Esophagus muscularis mucosa (tissue), 4 donors: ENCODE measurements at regions not wholly inside any gene's neighbourhood (a gene's known extent, or its start where the extent isn't known, plus 50 kb on each side); places are given as distances from the start of the nearest gene placed in this dataset.

ENCODE experiments used
- EP300 ChIP-seq: sonication (generic); formaldehyde crosslinking; IDR thresholded peaks from one replicate; pipeline ENCODE4 v1.6.1; 2017; ENCODE audit warnings: antibody characterized with exemption
- POLR2A ChIP-seq: fragments of 450-650 bp; IDR thresholded peaks from one replicate; pipeline ENCODE4 v1.6.1; 2017; ENCODE audit warnings: antibody characterized with exemption, moderate library complexity, mild to moderate bottlenecking, low read depth
- POLR2AphosphoS5 ChIP-seq, 2 donors: sonication (generic); formaldehyde crosslinking; IDR thresholded peaks; one replicate each; pipeline ENCODE4 v1.6.1; 2017; ENCODE audit warnings: antibody characterized with exemption in 2 of 2
- TF ChIP-seq, protein P1 (sequence below), 3 experiments: fragments of 200-600 bp in 2 of 3; fragments of 450-650 bp in 1 of 3; sonication (generic) in 2 of 3; IDR thresholded peaks; one replicate each; pipeline ENCODE4 v1.5.1; 2017 to 2019; ENCODE audit warnings: antibody characterized with exemption in 3 of 3, mild to moderate bottlenecking in 2 of 3, moderate library complexity in 1 of 3

DNA sequence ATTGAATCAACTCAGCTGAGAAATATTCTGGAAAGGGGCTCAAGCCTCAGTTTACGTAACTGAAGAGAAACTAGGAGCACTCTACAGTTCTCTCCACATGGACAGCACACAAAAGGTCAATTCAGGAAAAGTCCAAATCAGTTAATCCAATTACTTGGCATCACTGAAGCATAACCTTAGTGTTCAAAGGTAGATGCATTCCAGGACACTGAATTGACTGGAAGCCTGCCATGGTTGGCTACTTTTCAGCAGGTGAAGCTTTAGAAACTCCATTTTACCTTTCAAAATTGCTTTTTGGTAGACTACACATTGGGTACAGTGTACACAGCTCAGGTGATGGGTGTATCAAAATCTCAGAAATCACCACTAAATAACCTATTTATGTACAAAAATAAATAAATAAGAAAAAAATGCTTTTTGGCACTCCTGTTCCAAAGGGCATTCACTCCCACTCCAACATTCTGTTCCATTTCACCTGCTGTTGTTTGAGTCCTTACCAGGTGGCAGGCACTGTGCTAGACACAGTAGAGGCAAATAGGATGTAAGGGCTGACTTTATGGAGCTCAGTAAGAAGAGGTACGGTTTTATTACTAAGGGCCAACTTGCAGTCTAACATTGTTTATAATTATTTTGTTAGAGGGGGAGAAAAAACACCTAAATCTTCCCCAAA, 153.4 kb downstream of the FAXC start:
- no peak for TF ChIP-seq POLR2AphosphoS5 (IDR thresholded peaks at IDR 0.05)
- TF ChIP-seq, protein P1, sequence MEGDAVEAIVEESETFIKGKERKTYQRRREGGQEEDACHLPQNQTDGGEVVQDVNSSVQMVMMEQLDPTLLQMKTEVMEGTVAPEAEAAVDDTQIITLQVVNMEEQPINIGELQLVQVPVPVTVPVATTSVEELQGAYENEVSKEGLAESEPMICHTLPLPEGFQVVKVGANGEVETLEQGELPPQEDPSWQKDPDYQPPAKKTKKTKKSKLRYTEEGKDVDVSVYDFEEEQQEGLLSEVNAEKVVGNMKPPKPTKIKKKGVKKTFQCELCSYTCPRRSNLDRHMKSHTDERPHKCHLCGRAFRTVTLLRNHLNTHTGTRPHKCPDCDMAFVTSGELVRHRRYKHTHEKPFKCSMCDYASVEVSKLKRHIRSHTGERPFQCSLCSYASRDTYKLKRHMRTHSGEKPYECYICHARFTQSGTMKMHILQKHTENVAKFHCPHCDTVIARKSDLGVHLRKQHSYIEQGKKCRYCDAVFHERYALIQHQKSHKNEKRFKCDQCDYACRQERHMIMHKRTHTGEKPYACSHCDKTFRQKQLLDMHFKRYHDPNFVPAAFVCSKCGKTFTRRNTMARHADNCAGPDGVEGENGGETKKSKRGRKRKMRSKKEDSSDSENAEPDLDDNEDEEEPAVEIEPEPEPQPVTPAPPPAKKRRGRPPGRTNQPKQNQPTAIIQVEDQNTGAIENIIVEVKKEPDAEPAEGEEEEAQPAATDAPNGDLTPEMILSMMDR (IDR thresholded peaks at IDR 0.05) = no peak
- TF ChIP-seq EP300 = no peak
- no peak for TF ChIP-seq POLR2A
